ENCODE measurements at regions not wholly inside any gene's neighbourhood (a gene's known extent, or its start where the extent isn't known, plus 50 kb on each side); places are given as distances from the start of the nearest gene placed in this dataset.

- ATAC-seq (ENCODE audit: low read depth) (no peak), DNase-seq (ENCODE audit: low spot score) (no peak)
- Histone ChIP-seq H3K4me3 (ENCODE audit: severe bottlenecking) (no peak overlapping the region), H3K36me3 (ENCODE audit: low read depth) (no peaks in the 10 kb centered on the region), H3K27ac (ENCODE audit: poor library complexity, severe bottlenecking) (no peak overlapping the region), H3K9me3 (ENCODE audit: severe bottlenecking) (no peaks in the 10 kb centered on the region), H3K27me3 (ENCODE audit: insufficient read depth, poor library complexity, severe bottlenecking) (peaks cover 67% of the 10 kb centered on the region), H3K4me1 (ENCODE audit: insufficient read depth, poor library complexity, severe bottlenecking) (no peaks in the 10 kb centered on the region)
- TF ChIP-seq CTCF (IDR thresholded peaks at IDR 0.05; ENCODE audit: poor library complexity, severe bottlenecking), result no peak
Observed at GRCh38 chr14:104315625-104316024, 177.2 kb downstream of the KIF26A start.

- Histone ChIP-seq H3K36me3 (ENCODE audit: low read depth) (no peaks in the 10 kb centered on the region), H3K27me3 (ENCODE audit: insufficient read depth, poor library complexity, severe bottlenecking) (peaks cover 73% of the 10 kb centered on the region), H3K4me3 (ENCODE audit: severe bottlenecking) (no peak overlapping the region), H3K4me1 (ENCODE audit: insufficient read depth, poor library complexity, severe bottlenecking) (no peaks in the 10 kb centered on the region), H3K9me3 (ENCODE audit: severe bottlenecking) (no peaks in the 10 kb centered on the region), H3K27ac (ENCODE audit: poor library complexity, severe bottlenecking) (no peak overlapping the region)
- TF ChIP-seq CTCF (IDR thresholded peaks at IDR 0.05; ENCODE audit: poor library complexity, severe bottlenecking), result no peak
- ATAC-seq (ENCODE audit: low read depth) (no peak), DNase-seq (ENCODE audit: low spot score) (no peak)
Observed at GRCh38 chr14:104316121-104316722, 177.8 kb downstream of the KIF26A start.

- no peaks in the 10 kb centered on the region for H3K36me3 ChIP-seq (ENCODE audit: low read depth)
- H3K4me1 ChIP-seq (ENCODE audit: insufficient read depth, poor library complexity, severe bottlenecking), result no peaks in the 10 kb centered on the region
- 0 out of 3 replicates have a peak, but pooled peaks have one; percentile 9 for ATAC-seq (ENCODE audit: low read depth)
- DNase-seq (ENCODE audit: low spot score), result no peak
- H3K27me3 ChIP-seq (ENCODE audit: insufficient read depth, poor library complexity, severe bottlenecking), result peaks cover 73% of the 10 kb centered on the region
- no peaks in the 10 kb centered on the region for H3K9me3 ChIP-seq (ENCODE audit: severe bottlenecking)
- TF ChIP-seq CTCF (IDR thresholded peaks at IDR 0.05; ENCODE audit: poor library complexity, severe bottlenecking), result no peak
- H3K27ac ChIP-seq (ENCODE audit: poor library complexity, severe bottlenecking), result no peak overlapping the region
- no peak overlapping the region for H3K4me3 ChIP-seq (ENCODE audit: severe bottlenecking)
Observed at GRCh38 chr14:104316723-104317491, 178.5 kb downstream of the KIF26A start.

- H3K36me3 ChIP-seq (ENCODE audit: low read depth), result no peaks in the 10 kb centered on the region
- no peaks in the 10 kb centered on the region for H3K9me3 ChIP-seq (ENCODE audit: severe bottlenecking)
- H3K27me3 ChIP-seq (ENCODE audit: insufficient read depth, poor library complexity, severe bottlenecking), result peaks cover 77% of the 10 kb centered on the region
- TF ChIP-seq CTCF (IDR thresholded peaks at IDR 0.05; ENCODE audit: poor library complexity, severe bottlenecking), result no peak
- ATAC-seq (ENCODE audit: low read depth) (peak; percentile 7; the same call in 1 of the 3 replicates), DNase-seq (ENCODE audit: low spot score) (peak; percentile 61)
- H3K4me1 ChIP-seq (ENCODE audit: insufficient read depth, poor library complexity, severe bottlenecking), result no peaks in the 10 kb centered on the region
- no peak overlapping the region for H3K4me3 ChIP-seq (ENCODE audit: severe bottlenecking)
- H3K27ac ChIP-seq (ENCODE audit: poor library complexity, severe bottlenecking), result no peak overlapping the region
Observed at GRCh38 chr14:104317492-104317805, 179.1 kb downstream of the KIF26A start.
